ENCODE measurements at regions not wholly inside any gene's neighbourhood (a gene's known extent, or its start where the extent isn't known, plus 50 kb on each side); places are given as distances from the start of the nearest gene placed in this dataset.

DNA sequence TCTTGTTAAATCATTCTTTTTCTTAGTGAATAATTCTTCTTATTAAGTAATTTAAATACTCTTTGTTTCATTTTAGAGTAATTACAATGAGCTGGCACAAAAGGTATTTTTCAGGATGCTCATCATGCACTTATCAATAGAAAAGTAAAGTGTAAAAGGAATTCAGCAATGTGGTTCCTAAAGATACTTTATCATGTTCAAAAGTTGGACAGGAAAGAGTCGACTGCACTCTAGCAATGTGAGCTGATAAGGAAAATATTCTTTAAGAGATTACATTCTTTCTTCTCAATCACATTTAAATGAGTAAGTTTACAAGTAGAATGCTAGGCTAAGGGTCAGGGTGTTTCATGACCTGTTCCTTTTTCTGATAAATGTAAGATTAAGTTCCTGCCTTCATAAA lies 609.5 kb upstream of the FAM241A start:
- TF ChIP-seq, protein P1, sequence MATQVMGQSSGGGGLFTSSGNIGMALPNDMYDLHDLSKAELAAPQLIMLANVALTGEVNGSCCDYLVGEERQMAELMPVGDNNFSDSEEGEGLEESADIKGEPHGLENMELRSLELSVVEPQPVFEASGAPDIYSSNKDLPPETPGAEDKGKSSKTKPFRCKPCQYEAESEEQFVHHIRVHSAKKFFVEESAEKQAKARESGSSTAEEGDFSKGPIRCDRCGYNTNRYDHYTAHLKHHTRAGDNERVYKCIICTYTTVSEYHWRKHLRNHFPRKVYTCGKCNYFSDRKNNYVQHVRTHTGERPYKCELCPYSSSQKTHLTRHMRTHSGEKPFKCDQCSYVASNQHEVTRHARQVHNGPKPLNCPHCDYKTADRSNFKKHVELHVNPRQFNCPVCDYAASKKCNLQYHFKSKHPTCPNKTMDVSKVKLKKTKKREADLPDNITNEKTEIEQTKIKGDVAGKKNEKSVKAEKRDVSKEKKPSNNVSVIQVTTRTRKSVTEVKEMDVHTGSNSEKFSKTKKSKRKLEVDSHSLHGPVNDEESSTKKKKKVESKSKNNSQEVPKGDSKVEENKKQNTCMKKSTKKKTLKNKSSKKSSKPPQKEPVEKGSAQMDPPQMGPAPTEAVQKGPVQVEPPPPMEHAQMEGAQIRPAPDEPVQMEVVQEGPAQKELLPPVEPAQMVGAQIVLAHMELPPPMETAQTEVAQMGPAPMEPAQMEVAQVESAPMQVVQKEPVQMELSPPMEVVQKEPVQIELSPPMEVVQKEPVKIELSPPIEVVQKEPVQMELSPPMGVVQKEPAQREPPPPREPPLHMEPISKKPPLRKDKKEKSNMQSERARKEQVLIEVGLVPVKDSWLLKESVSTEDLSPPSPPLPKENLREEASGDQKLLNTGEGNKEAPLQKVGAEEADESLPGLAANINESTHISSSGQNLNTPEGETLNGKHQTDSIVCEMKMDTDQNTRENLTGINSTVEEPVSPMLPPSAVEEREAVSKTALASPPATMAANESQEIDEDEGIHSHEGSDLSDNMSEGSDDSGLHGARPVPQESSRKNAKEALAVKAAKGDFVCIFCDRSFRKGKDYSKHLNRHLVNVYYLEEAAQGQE (IDR thresholded peaks at IDR 0.05; ENCODE audit: borderline replicate concordance), result no peak
- no peak for TF ChIP-seq POLR2AphosphoS5 (IDR thresholded peaks at IDR 0.05)
- TF ChIP-seq EZH2 (IDR thresholded peaks at IDR 0.05; ENCODE audit: borderline replicate concordance, insufficient read depth, low read length, poor library complexity, severe bottlenecking), result no peak
- TF ChIP-seq, protein P2, sequence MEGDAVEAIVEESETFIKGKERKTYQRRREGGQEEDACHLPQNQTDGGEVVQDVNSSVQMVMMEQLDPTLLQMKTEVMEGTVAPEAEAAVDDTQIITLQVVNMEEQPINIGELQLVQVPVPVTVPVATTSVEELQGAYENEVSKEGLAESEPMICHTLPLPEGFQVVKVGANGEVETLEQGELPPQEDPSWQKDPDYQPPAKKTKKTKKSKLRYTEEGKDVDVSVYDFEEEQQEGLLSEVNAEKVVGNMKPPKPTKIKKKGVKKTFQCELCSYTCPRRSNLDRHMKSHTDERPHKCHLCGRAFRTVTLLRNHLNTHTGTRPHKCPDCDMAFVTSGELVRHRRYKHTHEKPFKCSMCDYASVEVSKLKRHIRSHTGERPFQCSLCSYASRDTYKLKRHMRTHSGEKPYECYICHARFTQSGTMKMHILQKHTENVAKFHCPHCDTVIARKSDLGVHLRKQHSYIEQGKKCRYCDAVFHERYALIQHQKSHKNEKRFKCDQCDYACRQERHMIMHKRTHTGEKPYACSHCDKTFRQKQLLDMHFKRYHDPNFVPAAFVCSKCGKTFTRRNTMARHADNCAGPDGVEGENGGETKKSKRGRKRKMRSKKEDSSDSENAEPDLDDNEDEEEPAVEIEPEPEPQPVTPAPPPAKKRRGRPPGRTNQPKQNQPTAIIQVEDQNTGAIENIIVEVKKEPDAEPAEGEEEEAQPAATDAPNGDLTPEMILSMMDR (IDR thresholded peaks at IDR 0.05; ENCODE audit: poor library complexity, severe bottlenecking), result no peak
- no peak for TF ChIP-seq MXI1 (conservative IDR thresholded peaks at IDR 0.05; ENCODE audit: poor library complexity, severe bottlenecking)
- TF ChIP-seq TAF1 (IDR thresholded peaks at IDR 0.05; ENCODE audit: low read depth), result no peak
- TF ChIP-seq RAD21 (conservative IDR thresholded peaks at IDR 0.05), result no peak
- no peak for TF ChIP-seq EP300 (conservative IDR thresholded peaks at IDR 0.05; ENCODE audit: poor library complexity, severe bottlenecking)
- TF ChIP-seq SMC3 (conservative IDR thresholded peaks at IDR 0.05; ENCODE audit: poor library complexity), result no peak

DNA sequence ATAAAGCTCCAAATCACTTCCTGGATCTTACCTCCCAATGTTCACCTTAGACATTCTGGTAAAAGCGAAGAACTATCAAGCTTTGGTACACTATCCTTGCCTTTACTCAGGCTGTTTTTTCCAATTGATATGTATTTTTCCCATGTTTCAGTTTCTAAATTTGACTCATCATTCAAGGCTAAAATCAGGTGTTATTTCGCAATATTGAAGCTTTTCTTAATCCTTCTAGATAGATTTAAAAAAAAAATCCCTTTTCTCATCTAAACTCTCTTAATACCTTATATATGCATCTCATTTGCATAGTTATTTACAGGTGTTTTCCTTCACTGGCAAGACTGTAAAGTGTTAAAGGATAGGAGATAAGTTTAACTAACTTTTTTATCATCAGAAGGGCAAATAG lies 608.1 kb upstream of the FAM241A start:
- Histone ChIP-seq H2AFZ (ENCODE audit: low read depth, low read length) (no peak overlapping the region), H3K27me3 (ENCODE audit: insufficient read depth, low read depth, low read length) (no peaks in the 10 kb centered on the region), H3K9ac (ENCODE audit: low read length) (no peak overlapping the region), H3K27ac (ENCODE audit: low read length) (no peak overlapping the region), H3K79me2 (replicated peaks; ENCODE audit: insufficient read depth, low read length) (no peaks in the 10 kb centered on the region), H3K9me3 (ENCODE audit: low read length) (no peaks in the 10 kb centered on the region), H3K4me2 (ENCODE audit: low read length) (no peak overlapping the region), H3K4me3 (ENCODE audit: low read length) (no peak overlapping the region), H4K20me1 (ENCODE audit: insufficient read depth) (no peaks in the 10 kb centered on the region), H3K9me2 (ENCODE audit: insufficient read depth, low read length) (no peaks in the 10 kb centered on the region), H3K36me3 (ENCODE audit: insufficient read depth, low read length) (no peaks in the 10 kb centered on the region), H3F3A (ENCODE audit: insufficient read depth, low read length, poor library complexity, severe bottlenecking) (no peaks in the 10 kb centered on the region)
- TF ChIP-seq EP300 (conservative IDR thresholded peaks at IDR 0.05; ENCODE audit: poor library complexity, severe bottlenecking) (no peak), TAF1 (IDR thresholded peaks at IDR 0.05; ENCODE audit: low read depth) (no peak), RAD21 (conservative IDR thresholded peaks at IDR 0.05) (no peak), EZH2 (IDR thresholded peaks at IDR 0.05; ENCODE audit: borderline replicate concordance, insufficient read depth, low read length, poor library complexity, severe bottlenecking) (no peak), MXI1 (conservative IDR thresholded peaks at IDR 0.05; ENCODE audit: poor library complexity, severe bottlenecking) (no peak), SMC3 (conservative IDR thresholded peaks at IDR 0.05; ENCODE audit: poor library complexity) (no peak)
- TF ChIP-seq, protein P1 (IDR thresholded peaks at IDR 0.05; ENCODE audit: borderline replicate concordance), result no peak

More for the DNA sequence above, 609.5 kb upstream of the FAM241A start:
- H2AFZ ChIP-seq (ENCODE audit: low read depth, low read length), result no peak overlapping the region
- H3F3A ChIP-seq (ENCODE audit: insufficient read depth, low read length, poor library complexity, severe bottlenecking), result no peaks in the 10 kb centered on the region
- H3K9me3 ChIP-seq (ENCODE audit: low read length), result no peaks in the 10 kb centered on the region
- H4K20me1 ChIP-seq (ENCODE audit: insufficient read depth), result no peaks in the 10 kb centered on the region
- H3K36me3 ChIP-seq (ENCODE audit: insufficient read depth, low read length), result no peaks in the 10 kb centered on the region
- H3K4me2 ChIP-seq (ENCODE audit: low read length), result no peak overlapping the region
- no peaks in the 10 kb centered on the region for H3K9me2 ChIP-seq (ENCODE audit: insufficient read depth, low read length)
- H3K27ac ChIP-seq (ENCODE audit: low read length), result no peak overlapping the region
- H3K9ac ChIP-seq (ENCODE audit: low read length), result no peak overlapping the region
- H3K4me3 ChIP-seq (ENCODE audit: low read length), result no peak overlapping the region
- no peaks in the 10 kb centered on the region for H3K79me2 ChIP-seq (replicated peaks; ENCODE audit: insufficient read depth, low read length)
- no peaks in the 10 kb centered on the region for H3K27me3 ChIP-seq (ENCODE audit: insufficient read depth, low read depth, low read length)
